ENCODE measurements at regions not wholly inside any gene's neighbourhood (a gene's known extent, or its start where the extent isn't known, plus 50 kb on each side); places are given as distances from the start of the nearest gene placed in this dataset.

- no TSS peak for BruUV-seq (replicated peaks)
- ATAC-seq (no peak), DNase-seq (ENCODE audit: low read depth, low spot score) (no peak)
- ChIA-PET CTCF (no interaction called here), POLR2A (no interaction called here)
- intact Hi-C loops (cut with micrococcal nuclease; ENCODE audit: unreplicated experiment) (no loop called here), in situ Hi-C loops (cut with HindIII; ENCODE audit: low pct_unique_long_range_greater_than_20kb, low sequenced_read_pairs) (no loop called here)
- no peaks in the 10 kb centered on the region for H3K27me3 ChIP-seq (ENCODE audit: control insufficient read depth, insufficient read depth, low read length)
- no peaks in the 10 kb centered on the region for H3K36me3 ChIP-seq (ENCODE audit: control insufficient read depth, insufficient read depth, low read length)
- no peak overlapping the region for H3K4me3 ChIP-seq (ENCODE audit: low read depth in 2 of 2, low read length in 2 of 2)
- TF ChIP-seq SIN3A (IDR thresholded peaks at IDR 0.05; ENCODE audit: borderline replicate concordance, insufficient read depth, low read depth, low read length) (no peak), POLR2AphosphoS5 (IDR thresholded peaks at IDR 0.05; ENCODE audit: low read depth, low read length) (no peak), REST (IDR thresholded peaks at IDR 0.05; ENCODE audit: insufficient read depth in 1 of 2, low read depth in 2 of 2, low read length in 1 of 2) (no peak), TCF7L2 (IDR thresholded peaks at IDR 0.05; ENCODE audit: low read depth, low read length) (no peak), CTCF (IDR thresholded peaks at IDR 0.05) (no peak)
- H3K9me3 ChIP-seq (ENCODE audit: control insufficient read depth, insufficient read depth, low read depth, low read length): no peaks in the 10 kb centered on the region
- H3K27ac ChIP-seq (ENCODE audit: low read length): no peak overlapping the region
- H3K4me1 ChIP-seq (ENCODE audit: control insufficient read depth, insufficient read depth, low read length): no peaks in the 10 kb centered on the region
Measured at GRCh38 chr9:88754452-88754851, 219.5 kb downstream of the NXNL2 start.

GRCh38 chr9:88754886-88755285 lies 219.9 kb downstream of the NXNL2 start:
- no peaks in the 10 kb centered on the region for H3K36me3 ChIP-seq (ENCODE audit: control insufficient read depth, insufficient read depth, low read length)
- no peak overlapping the region for H3K27ac ChIP-seq (ENCODE audit: low read length)
- no peak overlapping the region for H3K4me3 ChIP-seq (ENCODE audit: low read depth in 2 of 2, low read length in 2 of 2)
- TF ChIP-seq CTCF (IDR thresholded peaks at IDR 0.05) (no peak), POLR2AphosphoS5 (IDR thresholded peaks at IDR 0.05; ENCODE audit: low read depth, low read length) (no peak), REST (IDR thresholded peaks at IDR 0.05; ENCODE audit: insufficient read depth in 1 of 2, low read depth in 2 of 2, low read length in 1 of 2) (no peak), SIN3A (IDR thresholded peaks at IDR 0.05; ENCODE audit: borderline replicate concordance, insufficient read depth, low read depth, low read length) (no peak), TCF7L2 (IDR thresholded peaks at IDR 0.05; ENCODE audit: low read depth, low read length) (no peak)
- ATAC-seq: no peak
- DNase-seq (ENCODE audit: low read depth, low spot score): no peak
- H3K9me3 ChIP-seq (ENCODE audit: control insufficient read depth, insufficient read depth, low read depth, low read length): no peaks in the 10 kb centered on the region
- intact Hi-C loops (cut with micrococcal nuclease; ENCODE audit: unreplicated experiment) (no loop called here), in situ Hi-C loops (cut with HindIII; ENCODE audit: low pct_unique_long_range_greater_than_20kb, low sequenced_read_pairs) (no loop called here)
- no peaks in the 10 kb centered on the region for H3K4me1 ChIP-seq (ENCODE audit: control insufficient read depth, insufficient read depth, low read length)
- ChIA-PET CTCF (no interaction called here), POLR2A (no interaction called here)
- H3K27me3 ChIP-seq (ENCODE audit: control insufficient read depth, insufficient read depth, low read length): no peaks in the 10 kb centered on the region
- no TSS peak for BruUV-seq (replicated peaks)
